ENCODE measurements at regions not wholly inside any gene's neighbourhood (a gene's known extent, or its start where the extent isn't known, plus 50 kb on each side); places are given as distances from the start of the nearest gene placed in this dataset.

GRCh38 chr9:84583866-84584265 is 85.7 kb upstream of the NTRK2 start:
- DNase-seq (ENCODE audit: low read depth in 2 of 2, low spot score in 1 of 2) = no peak

- no peak for DNase-seq (ENCODE audit: low read depth in 2 of 2, low spot score in 1 of 2)
These were observed 82.9 kb upstream of the NTRK2 start for GRCh38 chr9:84586662-84587061.

- DNase-seq (ENCODE audit: low read depth in 2 of 2, low spot score in 1 of 2) = no peak
These were observed 82.4 kb upstream of the NTRK2 start for GRCh38 chr9:84587153-84587552.

- DNase-seq (ENCODE audit: low read depth in 2 of 2, low spot score in 1 of 2) = no peak
These were observed 80.0 kb upstream of the NTRK2 start for GRCh38 chr9:84589542-84589941.

GRCh38 chr9:84590706-84591105 is 78.8 kb upstream of the NTRK2 start:
- no peak for DNase-seq (ENCODE audit: low read depth in 2 of 2, low spot score in 1 of 2)

- no peak for DNase-seq (ENCODE audit: low read depth in 2 of 2, low spot score in 1 of 2)
These were observed 76.6 kb upstream of the NTRK2 start for GRCh38 chr9:84592918-84593317.

- DNase-seq (ENCODE audit: low read depth in 2 of 2, low spot score in 1 of 2) = no peak
These were observed 76.2 kb upstream of the NTRK2 start for GRCh38 chr9:84593352-84593751.

- DNase-seq (ENCODE audit: low read depth in 2 of 2, low spot score in 1 of 2) = no peak
These were observed 72.4 kb upstream of the NTRK2 start for GRCh38 chr9:84597131-84597530.

- no peak for DNase-seq (ENCODE audit: low read depth in 2 of 2, low spot score in 1 of 2)
These were observed 70.5 kb upstream of the NTRK2 start for GRCh38 chr9:84598921-84599636.

- DNase-seq (ENCODE audit: low read depth in 2 of 2, low spot score in 1 of 2) = no peak
These were observed 68.8 kb upstream of the NTRK2 start for GRCh38 chr9:84600739-84601138.

GRCh38 chr9:84604223-84604622 is 65.3 kb upstream of the NTRK2 start:
- DNase-seq (ENCODE audit: low read depth in 2 of 2, low spot score in 1 of 2) = no peak

- no peak for DNase-seq (ENCODE audit: low read depth in 2 of 2, low spot score in 1 of 2)
These were observed 59.8 kb upstream of the NTRK2 start for GRCh38 chr9:84609779-84610178.

GRCh38 chr9:84613431-84613830 is 56.1 kb upstream of the NTRK2 start:
- no peak for DNase-seq (ENCODE audit: low read depth in 2 of 2, low spot score in 1 of 2)

GRCh38 chr9:84615544-84615943 is 54.0 kb upstream of the NTRK2 start:
- DNase-seq (ENCODE audit: low read depth in 2 of 2, low spot score in 1 of 2) = no peak

- DNase-seq (ENCODE audit: low read depth in 2 of 2, low spot score in 1 of 2) = no peak
These were observed 52.0 kb upstream of the NTRK2 start for GRCh38 chr9:84617411-84618029.
